GM21529 (cell line): ENCODE measurements at regions not wholly inside any gene's neighbourhood (a gene's known extent, or its start where the extent isn't known, plus 50 kb on each side); places are given as distances from the start of the nearest gene placed in this dataset.
"Not testable (repeated sequence)": the region's sequence is repeated elsewhere in the genome, so short reads cannot be mapped to it uniquely, and the experiment has no call there.

Experiments used
- ATAC-seq: cut with Tn5 transposase; IDR thresholded peaks from one replicate; pipeline ENCODE4 v1.9.1; 2021; ENCODE audit not compliant: unreplicated experiment

DNA sequence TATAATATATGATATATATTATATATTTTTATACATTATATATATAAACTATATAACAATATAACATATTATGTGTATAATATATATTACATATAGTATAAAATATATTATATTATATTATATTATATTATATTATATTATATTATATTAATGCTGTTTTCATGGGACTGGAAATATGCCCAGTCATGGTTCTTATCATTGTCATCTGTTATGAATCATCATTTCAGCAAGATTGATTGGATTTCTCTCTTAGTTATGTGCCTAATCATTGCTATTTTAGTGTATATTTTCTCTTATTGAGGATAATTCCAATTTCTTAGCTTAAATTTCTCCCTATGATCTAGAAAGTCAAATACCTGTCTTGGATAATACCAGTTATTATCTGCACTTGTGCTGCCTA is 617.8 kb downstream of the TRIB2 start:
- no peak for ATAC-seq

DNA sequence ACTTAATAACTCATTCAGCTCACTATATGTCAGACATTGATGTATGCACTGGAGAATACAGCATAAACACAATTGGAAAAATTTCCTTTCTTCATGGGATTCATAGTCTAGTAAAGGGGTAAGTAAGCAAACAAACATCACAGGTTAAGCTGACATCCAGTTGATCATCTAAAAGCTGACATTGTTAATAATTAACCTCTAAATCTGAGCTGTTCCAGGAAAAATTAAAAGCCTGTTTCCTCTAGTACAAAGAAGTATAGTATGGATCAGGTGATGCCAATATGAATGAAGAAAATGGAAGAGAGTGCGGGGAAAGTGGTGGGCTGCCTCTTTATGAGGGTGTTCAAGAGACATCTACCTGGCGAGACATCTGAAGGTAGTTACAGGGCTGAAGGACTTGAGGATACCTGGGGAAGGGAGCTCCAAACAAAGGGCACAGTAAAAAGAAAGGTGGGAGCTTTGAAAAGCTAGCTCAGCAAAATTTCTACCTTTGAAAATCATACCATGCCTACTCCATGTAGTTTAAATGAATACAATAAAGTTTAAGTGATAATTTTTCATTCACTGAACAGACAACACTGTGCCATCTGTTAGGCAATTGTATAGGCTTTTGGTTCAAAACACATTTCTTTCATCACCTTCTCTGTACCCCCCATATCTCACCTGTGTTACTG is 619.3 kb downstream of the TRIB2 start:
- ATAC-seq: no peak

DNA sequence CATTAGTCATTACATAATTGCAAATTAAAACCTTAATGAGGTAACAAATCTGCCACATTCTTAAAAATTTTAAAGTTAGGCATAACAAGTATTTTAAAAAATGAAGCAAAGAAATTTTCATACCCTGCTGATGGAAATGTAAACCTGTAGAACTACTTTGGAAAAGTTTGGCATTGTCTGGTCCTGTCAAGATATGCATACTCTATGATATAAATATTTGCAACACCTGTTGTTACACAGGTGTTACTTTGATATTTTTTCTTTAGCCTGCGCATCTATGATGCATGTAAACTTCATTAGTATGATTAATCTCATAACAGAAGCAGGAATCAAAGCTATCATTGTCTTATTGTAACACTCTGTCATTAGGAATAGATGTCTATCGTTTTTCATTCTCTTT is 634.3 kb downstream of the TRIB2 start:
- ATAC-seq: no peak

DNA sequence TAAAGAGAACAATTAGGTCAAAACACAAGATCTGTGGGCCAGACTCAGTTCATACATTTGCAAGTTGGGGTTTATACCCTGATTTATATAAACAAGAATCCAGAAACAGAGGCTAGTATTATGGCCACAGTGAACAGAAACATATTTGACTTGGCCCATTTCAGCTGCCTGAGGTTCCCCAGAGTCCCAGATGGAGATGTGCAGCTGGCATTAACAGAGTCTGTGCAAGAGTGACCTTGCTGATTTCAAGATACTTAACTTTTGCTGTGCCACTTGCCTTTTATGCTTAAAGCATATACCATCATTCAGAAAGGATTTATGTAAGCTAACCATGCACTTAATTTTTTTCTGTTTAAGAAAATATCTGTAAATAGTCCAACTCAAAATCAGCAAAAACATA is 636.3 kb downstream of the TRIB2 start:
- no peak for ATAC-seq

DNA sequence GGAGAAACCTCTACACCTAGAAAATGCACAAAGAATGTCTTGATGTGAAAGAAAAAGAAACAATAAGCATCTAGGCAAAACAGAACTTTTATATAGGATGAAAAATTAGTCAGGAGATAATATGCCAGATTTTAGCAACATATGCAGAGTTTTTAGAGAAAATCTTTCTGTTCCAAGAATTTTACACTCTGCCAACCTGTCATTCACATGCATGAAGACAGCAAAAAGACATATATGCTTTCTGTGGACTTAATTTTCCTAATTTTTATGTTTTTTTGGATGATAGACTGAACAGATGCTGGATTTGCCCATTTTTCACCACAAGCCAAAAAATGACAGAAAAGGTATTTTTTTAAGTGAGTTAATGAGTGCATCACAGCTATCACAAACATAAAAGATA is 637.3 kb downstream of the TRIB2 start:
- ATAC-seq: no peak

DNA sequence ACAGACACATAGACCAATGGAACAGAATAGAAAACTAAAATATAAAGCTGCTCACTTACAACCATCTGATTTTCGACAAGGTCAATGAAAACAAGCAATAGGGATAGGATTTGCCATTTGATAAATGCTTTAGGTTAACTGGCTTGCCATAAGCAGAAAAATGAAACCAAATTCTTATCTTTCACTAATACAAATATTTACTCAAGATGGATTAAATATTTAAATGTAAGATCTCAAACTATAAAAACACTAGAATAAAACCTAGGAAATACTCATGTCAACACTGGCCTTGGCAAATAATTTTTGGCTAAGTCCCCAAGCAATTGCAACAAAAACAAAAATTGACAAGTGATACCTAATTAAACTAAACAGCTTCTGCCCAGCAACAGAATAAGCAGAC is 665.2 kb downstream of the TRIB2 start:
- not testable (repeated sequence) for ATAC-seq

DNA sequence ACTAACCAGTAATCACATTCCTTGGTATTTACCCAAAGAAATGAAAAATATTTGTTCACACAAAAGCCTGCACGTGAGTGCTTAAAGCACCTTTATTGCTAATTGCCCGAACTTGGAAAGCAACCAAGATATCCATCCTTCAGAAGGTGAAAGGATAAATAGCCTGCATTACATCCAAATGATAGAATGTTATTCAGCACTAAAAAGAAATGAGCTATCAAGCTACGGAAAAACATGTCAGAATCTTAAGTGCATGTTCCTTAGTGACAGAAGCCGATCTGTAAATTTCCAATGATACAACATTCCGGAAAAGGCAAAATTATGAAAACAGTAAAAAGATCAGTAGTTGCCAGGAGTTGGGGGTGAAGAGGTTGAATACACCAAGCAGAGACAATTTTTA is 672.4 kb downstream of the TRIB2 start:
- ATAC-seq: not testable (repeated sequence)

DNA sequence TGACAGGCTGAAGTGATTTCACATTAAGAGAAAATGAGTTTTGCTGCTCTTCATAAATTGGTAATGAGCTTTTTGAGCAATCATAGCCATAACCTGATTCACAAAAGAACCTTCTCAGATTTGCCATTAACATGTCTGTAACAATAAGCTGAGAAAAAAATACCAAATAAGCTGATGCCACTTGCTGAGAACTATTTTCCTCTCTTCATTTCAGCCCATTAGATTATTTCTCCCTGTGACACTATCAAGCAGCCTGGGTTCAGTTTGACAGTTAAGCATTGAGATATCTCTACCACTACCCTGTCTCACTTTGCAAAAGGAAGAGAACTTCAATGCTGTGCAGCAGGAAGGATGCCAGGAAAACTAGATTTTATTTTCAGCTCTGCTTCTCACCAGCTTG is 673.9 kb downstream of the TRIB2 start:
- ATAC-seq: no peak

DNA sequence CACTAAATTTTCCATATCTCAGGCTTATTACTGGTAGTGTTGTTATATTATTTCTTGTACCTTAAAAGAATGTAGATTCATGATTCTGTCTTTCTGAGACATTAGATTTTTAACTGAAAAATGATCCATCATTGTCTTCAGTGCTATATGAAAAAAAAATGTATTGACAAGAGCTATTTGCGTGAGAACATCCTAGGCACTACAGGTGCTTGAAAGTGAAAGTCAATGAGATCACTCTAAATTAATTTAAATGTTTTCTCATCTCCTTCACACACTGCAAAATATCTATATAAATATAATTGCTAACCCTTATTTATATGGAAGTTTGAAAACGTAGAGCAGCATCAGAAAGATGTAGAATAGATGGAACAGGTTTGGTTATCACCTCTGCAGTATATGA is 684.6 kb downstream of the TRIB2 start:
- no peak for ATAC-seq

DNA sequence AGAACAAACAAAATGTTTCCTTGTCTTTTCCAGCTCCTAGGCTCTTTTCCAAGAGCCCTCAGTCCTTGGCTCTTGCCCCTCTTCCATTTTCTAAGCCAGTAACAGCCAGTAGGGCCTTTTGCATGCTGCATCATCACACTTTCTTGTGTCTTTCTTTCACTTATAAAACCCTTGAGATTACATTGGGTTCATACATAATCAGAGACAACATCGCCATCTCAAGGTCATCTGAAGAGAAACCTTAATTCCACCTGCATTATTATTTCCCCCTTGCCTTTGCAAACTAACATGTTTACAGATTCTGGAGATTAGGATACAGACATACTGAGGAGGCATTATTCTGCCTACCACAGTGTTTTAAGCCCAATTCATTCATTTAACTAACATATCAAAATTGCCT is 697.3 kb downstream of the TRIB2 start:
- no peak for ATAC-seq

DNA sequence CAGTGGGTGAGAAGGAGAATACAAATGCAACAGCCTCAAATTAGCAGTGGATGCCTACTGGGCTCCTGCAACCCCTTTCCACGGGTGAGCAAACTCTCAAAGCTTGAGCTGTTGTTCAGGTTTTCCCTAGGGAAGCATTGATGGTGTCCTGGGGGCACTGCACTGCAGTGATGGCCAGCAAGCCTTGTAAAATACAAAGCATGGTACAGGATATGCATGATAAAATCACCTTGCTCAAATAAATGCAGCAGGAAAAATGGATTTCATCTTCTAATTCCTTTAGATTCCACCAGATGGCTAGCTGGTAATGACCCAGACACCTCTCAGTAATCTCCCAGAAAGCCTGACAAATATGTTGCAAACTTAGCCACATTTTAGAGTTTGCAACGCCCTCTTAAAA is 698.2 kb downstream of the TRIB2 start:
- no peak for ATAC-seq

DNA sequence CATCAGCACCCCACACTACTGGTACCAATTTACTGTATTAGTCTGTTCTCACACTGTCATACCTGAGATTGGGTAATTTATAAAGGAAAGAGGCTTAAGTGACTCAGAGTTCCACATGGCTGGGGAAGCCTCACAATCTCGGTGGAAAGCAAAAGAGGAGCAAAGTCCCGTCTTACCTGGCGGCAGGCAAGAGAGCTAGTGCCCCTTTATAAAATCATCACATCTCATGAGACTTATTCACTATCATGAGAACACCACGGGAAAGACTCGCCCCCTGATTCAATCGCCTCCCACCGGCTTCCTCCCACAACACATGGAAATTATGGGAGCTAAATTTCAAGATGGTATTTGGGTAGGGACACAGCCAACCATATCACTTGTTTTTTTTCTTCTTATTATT is 717.2 kb downstream of the TRIB2 start:
- no peak for ATAC-seq

DNA sequence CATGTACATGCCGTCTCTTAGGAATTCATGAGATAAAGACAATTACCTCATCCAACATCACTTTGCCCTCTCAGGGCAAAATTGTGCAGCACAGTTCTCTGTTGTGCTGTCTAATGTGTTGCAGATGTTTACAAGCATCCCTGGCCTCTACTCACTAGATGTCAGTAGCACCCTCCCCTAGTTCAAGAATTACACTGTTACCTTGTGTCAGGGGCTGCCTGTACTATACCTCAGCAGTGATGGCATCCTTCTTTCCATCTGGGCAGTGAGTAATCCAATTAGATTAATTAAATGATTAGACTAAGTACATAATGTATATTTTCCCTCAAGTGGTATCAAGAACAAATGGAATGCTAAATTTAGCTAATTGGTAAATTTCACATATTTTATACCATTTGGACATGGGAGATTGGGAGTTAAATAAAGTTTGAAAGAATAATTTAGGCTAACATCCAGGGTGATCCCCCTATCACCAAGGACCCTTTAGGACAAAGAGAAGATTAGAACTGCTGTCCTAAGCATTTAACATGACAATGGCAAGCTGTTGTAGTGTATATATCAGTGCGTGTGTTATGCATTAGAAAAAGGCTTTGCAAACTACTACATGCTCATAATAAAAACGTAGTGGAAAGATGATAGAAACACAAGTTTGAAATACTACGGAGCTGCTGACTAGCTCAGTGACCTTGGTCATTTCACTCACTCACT is 727.0 kb downstream of the TRIB2 start:
- not testable (repeated sequence) for ATAC-seq

DNA sequence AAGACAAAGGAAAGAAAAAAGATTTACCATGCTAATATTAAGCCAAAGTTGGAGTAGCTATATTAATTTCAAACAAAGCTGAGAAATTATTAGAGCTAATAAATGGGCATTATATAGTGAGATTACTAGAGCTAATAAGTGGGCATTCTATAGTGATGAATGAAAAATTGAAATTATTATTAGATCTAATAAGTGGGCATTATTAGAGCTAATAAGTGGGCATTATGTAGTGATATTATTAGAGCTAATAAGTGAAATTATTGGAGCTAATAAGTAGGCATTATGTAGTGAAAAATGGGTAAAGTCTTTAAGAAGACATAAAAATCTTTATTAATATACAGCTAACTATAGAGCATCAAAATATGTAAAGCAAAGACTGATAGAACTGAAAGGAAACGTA is 745.7 kb downstream of the TRIB2 start:
- ATAC-seq: no peak

DNA sequence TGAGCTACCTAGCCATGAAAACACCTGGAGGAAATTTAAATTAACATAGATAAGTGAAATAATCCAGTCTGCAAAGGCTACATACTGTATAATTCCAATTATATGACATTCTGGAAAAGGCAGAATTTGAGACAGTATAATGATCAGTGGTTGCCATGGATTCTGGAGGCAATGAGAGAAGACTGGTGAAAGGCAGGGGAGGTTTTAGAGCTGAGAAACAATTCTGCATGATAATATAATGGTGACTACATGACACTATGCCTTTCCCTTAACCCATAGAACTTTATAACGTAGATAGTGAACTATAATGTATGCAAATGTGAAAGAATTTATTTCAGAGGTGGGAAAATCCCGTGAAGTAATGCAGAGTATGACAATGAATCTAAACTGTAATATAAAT is 749.3 kb downstream of the TRIB2 start:
- ATAC-seq: no peak

DNA sequence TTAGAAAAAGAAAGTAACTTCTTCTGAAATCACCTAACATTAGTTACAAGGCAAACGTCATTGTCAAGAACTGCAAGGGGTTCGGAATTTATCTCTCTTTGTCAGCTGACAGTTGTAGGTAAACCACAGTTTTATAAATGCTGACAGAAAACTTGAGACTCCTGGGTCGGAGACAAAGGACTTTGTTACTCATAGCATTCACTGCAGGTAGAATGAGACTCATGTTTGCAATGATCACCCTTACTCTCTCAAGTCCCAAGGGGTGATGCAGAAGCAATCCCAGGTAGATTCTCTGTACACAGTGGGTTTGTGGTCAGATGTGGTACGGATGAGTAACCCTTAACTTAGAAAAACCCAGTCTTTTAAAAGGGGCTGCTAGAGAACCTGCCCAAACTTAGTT is 757.8 kb downstream of the TRIB2 start:
- ATAC-seq: peak; percentile 49

DNA sequence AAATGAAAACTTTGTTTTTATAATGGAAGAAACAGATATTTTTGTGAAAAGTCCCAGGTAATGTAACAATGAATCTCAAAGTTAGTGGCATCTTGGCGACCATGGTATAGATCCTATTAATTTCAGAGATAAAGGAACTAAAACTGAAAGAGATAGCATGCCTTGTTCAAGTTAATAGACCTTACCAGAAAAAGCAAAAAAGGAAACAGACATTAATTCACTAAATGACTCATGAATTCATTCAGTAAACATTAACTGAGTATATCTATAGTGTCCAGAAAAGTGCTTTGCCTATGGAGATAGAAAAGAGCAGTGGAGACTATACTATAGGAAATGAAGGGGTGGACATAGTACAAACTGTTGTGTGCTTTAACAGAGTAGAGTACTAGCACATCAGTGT is 763.3 kb downstream of the TRIB2 start:
- peak; percentile 88 for ATAC-seq

DNA sequence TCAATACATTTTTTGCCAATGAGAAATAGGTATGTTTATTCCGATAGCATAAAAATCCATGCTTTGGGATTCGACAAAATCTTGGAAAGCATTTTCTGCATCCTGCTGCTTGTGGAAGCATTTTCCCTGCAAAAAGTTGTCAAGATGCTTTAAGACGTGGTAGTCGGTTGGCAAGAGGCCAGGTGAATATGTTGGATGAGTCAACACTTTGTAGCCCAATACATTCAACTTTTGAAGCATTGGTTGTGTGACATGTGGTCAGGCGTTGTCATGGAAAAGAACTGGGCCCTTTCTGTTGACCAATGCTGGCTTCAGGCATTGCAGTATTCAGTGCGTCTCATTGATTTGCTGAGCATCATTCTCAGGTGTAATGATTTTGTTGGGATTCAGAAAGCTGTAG is 764.5 kb downstream of the TRIB2 start:
- no peak for ATAC-seq

DNA sequence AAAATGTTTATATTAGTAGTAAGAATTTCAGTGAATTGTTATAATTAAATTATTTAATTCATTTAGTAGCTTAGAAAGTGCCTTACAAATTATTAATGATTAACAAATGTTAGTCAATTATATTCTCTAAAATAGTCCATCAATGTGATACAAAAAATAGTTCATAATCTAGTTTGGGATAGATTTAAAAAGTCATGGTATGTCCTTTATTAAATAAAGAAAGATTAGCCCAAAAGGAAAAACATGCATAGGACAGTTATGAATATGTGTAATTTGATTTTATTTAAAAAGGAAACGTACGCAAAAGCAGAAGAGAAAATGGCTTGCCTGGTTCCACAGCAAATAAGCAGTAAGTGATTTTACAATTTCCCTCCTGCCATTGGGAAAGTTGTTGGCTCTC is 768.5 kb downstream of the TRIB2 start:
- ATAC-seq: no peak

DNA sequence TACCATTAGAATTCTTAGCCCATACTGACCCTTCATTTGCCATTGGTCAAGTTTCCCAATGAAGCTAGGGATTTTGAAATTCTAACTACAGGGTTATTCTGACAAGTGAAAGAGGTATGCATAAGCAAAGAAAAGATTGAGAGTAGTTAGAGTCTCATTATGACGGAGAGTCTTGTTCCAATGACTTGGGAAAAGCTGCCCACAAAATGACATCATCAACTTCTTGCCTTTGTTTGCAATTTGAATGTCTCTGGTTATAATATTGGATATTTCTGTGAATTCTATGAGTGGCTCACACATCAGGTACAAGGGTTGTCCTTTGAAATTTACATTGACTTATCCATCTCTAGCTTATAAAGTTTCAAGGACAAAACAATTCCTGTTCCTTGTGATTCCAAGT is 772.2 kb downstream of the TRIB2 start:
- ATAC-seq: no peak

DNA sequence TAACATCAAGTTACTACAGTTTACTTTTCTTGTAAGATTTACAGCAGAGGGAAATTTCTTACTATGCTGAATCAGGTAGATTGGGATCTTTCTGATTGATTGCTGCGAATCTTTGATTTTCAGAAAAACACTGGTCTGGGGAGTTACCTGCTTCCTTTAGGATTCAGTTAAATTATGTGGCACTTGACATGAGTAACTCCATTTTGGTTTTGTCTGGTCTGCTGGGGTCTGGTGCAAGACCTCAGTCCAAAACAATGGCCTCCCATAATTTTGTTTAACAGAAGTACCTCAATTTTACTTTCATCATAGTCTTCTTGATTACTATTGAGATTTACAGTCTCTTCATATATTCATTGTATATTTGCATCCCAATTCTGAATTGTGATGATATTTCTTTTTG is 775.5 kb downstream of the TRIB2 start:
- no peak for ATAC-seq

DNA sequence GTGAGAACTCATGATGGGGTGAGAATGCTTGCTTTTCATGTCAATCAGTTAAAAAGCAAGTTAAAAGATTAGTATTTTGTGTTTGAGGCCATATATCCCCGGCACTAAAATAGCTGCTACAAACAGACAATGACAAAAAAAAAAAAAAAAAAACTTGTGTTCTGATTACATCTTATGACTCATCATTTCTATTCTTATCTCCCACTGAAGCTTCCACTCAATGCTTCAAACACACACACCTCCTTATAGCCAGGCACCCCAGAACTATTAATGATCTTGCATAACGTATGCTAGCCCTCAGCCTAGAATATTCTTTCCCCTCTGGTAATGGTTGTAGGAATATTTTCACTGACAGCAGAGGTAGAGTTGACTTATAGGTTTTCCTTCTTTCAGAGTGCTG is 778.3 kb downstream of the TRIB2 start:
- no peak for ATAC-seq

DNA sequence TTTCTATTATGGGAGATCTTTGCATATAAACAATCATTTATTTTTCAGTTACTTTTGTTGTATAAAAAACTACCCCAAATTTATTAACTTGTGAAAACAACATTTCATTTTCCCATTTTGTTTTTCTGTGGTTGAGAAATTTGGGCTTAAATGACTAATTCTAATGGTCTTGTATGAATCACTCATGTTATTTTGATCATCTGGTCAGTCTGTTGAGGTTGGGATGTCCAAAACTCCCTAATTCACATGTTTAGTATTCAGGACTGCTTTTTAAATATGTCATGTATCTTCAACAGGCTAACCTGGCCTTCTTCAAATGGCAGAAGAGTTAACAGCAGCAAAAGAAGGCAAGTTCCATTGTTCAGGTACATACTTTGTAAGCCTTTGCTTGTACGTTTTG is 788.1 kb downstream of the TRIB2 start:
- ATAC-seq: peak; percentile 76
